NOMO-1 treated with dmso at 0.1 percent for 144 hours (cell line): ENCODE measurements at regions not wholly inside any gene's neighbourhood (a gene's known extent, or its start where the extent isn't known, plus 50 kb on each side); places are given as distances from the start of the nearest gene placed in this dataset.

Experiments used
- DNase-seq: peaks from one replicate; lab custom pipeline; 2025; ENCODE audit not compliant: unreplicated experiment; lab: John Stamatoyannopoulos, UW

DNA sequence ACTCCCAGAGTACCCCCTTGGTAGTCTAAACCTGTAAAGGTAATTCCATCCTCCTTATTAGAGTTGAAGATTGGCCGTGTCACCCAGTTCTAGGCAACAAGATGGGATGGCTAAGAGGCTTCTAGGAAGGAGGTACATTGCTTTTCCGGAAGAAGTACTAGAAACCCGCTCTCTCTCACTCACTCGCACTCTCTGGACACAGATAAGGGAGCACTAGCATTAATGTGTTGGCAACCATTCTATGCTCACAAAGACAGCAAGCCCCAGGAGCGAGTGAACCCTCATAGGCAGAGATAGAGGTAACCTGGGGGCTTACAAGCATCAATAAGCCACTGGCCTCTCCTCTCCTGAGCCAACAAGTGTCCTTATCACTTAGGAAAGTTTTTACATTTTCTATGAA is 503.2 kb upstream of the JARID2 start:
- no peak for DNase-seq

DNA sequence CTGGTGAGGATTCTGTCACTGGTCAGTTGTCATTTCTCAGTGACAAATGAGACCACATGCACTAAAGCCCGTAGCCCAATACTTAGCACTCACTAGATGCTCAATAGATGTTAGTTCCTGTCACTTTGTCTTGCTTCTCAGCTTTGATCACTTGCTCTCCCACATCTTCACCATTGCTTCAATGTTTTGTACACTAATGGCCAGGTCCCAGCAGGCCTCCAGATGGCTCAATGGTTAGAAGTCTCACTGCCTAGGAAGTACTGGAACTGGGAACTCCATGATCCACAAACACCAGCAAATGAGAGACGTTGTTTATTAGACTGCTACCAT is 502.8 kb upstream of the JARID2 start:
- DNase-seq = no peak

DNA sequence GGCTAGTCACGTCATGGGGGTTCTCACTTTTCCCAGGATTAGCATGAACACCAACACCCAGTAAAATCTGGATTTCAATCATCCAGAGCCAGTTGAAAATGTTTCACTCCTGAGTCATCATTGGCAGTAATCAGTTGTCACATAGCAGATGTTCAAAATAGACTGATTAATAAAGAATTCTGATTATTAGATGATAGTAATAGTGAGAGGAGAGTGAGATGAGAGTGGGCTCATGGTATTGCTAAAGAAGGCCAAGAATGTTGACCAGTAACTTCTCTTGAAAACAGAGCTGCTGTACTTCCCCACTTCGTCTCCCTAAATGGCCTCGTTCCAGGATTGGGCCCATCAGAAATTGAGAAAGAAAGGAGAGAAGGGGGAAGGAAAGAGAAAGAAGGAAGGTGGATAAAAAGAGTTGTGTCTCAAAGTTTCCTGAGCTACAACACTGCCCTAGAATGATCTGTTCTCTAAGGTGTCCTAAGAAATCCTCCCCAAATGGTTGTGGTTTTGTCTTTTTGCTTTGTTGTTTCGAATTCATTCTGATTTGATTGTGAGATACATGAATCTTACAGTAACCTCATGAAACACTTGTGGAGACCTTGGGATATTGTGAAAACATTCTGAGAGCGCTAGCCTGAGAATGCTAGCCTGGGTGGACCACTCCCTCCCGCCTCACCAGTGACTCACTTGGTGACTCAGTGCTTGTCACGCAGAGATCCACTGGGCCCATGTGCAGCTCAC is 502.2 kb upstream of the JARID2 start:
- peak; percentile 61 for DNase-seq

DNA sequence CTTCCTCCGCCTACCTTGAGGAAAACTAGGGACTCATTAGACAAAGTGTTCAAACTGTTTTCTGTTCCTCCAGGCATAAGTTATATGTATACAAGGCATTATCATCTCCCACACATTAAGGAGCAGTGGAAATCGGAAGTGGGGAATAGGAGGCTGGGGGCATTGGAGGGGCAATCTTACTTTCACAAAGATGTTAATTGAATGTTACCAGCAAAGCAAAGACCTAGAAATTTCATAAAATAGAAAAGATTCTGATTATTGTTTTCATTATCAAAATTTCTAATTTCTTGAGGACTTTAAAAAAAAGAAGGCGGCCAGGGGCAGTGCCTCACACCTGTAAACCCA is 501.7 kb upstream of the JARID2 start:
- no peak for DNase-seq

DNA sequence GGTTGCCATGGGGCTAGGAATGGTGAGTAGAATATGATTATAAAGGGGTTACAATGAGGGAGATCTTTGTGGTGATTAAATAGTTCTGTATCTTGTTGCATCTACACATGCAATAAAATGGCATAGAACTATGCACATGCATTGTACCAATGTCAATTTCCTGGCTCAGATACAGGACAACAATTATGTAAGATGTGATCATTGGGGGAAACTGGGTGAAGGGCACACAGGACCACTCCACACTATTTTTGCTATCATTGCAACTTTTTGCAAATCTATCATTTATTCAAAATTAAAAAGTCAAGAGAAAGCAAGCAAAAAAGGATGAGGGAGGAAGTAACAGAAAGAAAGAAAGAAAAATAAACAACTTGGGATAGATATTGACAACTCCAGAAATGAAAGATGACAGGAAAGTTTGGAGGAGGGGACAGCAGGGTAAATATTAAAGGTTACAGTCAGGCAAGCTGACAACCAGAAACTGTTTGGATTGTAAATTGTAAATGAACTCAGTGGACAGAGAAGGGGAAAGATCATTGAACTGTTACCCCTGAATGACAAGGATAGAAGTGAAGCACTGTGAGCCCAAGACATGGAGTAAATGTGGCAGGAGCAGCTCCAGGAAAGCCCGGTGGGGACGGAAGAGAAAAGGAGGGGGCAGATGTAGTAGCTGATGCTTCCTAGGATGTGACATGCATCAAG is 499.6 kb upstream of the JARID2 start:
- DNase-seq = no peak

DNA sequence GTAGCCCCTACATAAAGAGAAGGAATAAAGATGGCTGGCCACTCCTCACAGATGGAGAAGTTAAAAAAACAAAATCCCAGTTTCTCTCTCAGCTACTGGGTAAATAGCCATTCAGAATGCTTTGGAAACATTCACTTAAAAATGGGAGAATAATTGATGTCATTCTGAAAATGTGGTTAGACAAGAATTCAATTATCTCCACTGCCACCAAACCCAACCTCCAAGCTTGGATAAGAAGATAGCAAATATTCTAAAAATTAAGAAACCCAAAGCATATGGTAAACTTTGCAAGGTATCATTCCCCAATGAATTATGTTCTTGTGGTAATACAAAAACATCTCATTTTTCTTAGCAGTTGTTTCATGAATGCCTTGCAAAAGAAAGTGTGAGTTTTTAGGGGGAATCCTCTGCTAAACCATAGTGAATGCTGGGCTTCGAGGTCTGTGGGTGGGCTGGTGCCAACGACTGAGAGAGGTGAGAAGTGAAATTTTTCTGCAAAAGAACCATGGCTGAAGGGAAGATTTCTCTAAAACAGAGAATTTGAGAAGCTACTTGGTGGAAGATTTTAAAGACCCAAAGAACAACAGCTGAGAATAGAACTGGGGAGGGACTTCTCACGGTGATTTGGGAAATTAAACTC is 497.9 kb upstream of the JARID2 start:
- DNase-seq = no peak

DNA sequence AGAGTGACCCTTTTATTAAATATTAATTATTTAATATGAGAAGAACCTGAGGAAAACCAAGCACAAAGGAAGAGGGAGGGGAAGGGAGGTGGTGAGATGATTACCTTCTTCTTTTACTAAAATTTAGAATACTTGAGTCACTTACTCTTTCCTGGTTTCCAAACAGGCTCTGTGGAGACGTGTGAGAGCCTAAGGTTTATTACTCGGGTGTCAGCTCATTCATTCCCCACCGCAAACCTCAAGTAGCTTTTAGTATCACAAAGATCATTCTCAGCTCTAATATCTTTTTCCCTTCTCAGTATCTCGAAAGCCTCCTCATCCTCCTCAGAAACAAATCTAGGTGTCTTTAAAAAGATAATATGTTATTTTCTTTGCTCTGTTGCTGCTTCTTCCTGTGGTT is 497.2 kb upstream of the JARID2 start:
- peak; percentile 41 for DNase-seq

DNA sequence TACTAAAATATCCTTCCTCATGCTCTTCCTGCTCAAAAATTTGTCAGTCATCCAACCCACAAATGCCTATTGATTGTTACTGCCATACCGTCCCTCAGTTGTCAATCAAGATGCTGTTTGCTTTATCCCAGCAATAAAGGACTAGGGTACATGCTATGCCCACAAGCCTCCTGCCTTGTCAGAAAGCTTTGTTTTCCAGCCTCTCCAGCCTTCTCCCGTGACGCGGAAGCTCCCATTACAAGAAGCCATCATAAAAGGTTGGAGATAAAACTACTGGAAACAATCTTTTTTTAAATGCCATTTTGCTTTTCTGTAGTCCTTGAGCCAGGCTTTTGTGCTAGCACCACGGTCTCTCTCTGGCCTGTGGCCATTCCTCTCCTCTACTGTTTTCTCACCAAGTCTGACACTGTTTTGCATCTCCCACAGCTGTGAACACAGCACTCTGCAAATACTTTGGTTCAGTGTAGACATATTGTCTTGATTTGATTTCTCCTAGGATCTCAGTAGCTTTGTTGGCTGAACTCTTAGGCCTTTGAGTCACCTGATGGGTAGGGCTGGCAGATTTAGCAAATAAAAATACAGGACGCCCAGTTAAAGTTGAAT is 495.7 kb upstream of the JARID2 start:
- no peak for DNase-seq

DNA sequence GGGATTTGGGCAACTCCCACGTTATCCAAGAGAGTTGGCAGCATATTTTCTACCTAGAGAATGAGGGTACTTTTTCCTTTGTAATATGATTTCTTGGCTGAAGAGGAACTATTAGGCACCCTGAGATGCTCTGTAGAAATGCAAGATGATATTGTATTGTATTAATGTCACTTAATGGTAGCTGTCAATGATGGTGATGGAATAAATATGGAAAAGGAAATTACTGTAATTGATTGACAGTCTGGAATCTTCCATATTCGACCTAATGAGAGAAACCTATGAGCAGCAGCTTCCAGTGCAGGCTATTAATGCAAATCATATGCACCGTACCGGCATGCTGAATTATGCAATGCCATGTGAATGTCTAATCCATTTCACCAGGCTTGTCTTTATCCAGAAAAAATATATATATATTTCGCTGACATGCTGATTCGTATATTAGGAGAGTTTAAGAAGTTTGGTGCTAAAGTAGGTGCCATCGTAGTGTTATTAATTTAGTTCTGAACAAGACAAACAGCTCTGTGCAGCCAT is 494.2 kb upstream of the JARID2 start:
- no peak for DNase-seq

DNA sequence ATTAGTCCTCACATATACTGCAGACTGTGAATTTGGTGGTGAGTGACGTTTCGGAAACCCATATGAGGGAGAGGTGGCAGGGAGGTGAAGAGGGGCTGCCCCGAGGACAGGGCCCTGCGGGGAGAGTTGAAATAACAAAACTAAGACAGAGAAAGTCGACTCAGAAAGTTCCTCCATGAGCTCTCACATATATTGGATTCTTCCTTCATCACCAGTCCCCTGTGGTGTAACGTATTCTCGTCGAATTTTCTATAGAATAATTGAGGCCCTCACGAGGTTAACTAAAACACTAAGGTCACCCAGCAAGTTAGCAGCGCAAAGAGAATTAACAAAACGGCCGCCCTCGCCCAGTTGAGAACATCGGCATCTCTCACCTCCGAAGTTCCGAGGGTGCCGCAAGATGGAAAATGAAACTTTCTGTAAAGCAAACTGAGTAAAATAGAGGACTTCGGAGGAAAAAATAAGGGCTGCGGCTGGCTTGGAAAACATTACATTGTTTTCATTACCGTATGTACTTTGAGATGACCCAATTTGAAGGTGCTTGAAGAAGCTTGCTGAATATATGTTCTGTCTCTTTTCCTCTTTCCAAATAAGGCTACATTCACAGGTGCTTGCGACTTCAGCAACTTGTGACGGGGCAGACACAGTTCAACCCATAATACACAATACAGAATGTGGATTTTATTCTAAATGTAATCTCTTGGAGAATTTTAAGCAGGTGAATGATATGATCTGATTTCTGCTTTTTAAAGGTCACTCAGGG is 490.9 kb upstream of the JARID2 start:
- no peak for DNase-seq

DNA sequence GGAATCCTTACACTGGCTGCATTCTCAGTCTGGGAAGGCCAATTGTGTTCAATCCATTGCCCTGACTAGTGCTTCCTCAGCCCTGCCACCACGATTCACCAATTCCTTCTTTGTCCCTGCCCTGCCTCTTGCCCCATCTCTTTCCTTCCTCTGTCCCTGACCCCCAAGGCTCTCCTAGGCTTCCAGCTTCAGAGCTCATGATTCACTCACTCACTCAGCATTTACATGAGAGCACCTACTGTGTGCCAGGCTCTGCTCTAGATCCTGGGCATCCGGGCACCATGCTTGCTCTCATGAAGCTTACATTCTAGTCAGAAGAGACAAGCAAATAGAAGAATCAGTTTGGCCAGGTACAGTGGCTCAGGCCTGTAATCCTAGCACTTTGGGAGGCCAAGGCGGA is 489.5 kb upstream of the JARID2 start:
- DNase-seq = no peak

DNA sequence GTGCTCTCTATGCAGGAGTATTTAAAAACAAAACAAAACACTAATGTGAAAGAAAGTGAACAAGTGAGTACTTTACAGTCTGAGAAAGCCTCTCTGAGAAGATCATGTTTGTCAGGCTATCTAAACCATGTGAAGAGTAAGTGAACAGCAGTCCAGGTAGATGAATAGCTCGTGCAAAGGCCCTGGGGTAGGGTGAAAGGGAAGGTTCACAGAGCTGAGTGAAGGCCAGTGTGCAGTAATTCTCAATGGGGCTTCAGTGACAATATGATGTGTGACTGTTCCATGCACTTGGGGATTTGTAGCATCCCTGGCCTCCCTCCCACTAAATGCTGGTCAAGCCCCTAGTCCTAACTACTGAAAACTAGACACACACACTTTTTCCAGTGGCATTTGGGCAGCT is 488.9 kb upstream of the JARID2 start:
- no peak for DNase-seq

DNA sequence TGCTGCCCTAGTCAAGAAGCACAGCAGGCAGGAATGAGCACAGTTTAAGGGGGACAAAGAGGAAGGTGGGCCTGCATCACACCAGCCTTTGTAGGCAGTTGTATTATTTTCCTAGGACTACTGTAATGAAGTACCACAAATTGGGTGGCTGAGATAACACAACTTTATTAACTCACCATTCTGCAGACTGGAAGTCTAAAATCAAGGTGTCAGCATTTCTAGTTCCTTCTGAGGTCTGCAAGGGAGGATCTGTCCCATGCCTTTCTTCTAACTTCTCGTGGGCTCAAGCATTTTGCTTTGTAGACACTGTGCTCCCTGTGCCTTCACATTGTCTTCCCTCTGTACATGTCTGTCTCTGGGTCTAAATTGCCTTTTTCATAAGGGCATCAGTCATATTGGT is 488.5 kb upstream of the JARID2 start:
- no peak for DNase-seq

DNA sequence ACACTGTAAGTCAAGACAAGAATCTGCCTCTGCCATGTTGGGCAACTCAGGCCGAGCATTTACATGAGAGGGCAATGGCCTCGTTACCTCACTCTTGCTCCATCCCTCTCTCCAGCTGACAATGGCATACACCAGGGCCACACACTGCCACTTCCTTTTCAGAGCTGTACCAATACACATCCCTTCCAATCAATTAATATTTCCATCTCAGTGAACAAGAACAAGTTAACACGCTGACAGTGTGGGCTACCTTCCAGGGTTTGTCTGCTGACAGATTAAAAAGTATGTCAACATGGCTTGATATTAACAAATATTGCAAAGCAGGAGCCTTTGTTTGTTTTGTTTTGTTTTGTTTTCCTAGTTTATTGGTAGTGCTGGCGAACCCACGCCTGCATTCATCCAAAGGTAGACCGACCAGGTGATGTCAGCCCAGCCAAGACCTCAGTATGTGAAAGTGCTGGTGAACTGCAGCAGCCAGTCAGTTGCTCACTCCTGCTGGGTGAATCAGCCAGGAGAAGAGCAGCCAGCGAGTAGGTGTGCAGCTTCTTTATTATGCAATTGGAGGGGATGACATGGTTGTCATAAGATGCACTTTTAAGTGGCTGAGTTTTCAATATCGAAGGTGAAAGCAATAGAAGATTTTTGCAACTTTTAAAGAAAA is 487.3 kb upstream of the JARID2 start:
- peak; percentile 75 for DNase-seq

DNA sequence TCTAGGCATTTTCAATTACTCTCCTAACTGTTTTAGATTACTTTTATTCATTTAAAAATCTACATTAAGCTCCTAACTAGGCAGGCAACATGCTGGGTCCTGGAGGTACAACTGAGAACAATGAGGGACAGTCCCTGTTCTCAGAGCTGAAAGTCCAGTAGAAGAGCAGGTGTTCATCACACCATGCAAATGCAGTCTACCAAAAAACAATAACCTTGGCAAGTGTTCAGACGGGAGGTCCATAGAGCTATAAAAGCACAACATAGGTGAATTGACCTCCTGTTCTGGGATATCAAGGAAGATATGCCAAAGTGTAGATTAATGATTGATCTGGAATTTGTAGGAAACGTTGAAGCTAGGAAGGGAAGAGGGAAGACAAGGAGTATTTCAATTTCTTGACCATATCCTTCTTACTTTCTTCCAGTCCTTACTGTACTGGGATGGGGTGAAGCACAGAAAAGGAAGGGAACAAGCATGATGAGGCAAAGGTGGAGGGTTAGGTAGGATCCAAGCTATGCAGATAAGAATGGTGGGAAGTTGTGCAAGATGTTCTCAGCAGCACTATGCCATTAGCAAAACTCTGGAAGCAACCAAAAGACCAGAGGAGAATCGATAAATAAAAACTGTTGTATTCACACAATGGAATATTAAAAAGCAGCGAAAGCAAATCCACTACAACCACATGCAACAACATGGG is 485.7 kb upstream of the JARID2 start:
- DNase-seq = no peak

DNA sequence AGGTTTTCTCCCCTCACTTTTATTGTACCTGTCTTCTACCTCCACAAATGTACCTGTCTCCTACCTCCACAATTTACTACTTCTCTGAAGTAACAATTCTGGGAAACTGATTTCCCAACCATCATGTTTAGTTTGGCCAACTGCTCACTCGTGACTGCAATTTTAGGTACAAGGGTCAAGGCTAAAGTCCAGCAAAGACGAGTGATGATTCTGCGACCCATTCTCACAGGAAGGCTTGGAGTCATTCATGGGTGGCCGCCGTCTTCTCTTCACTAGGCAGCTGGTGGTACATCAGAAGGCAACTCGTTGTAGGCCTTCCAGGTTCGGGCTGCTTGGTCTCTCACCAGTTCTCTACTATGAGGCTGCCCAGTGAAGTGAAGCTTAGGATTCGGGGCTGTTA is 483.8 kb upstream of the JARID2 start:
- no peak for DNase-seq

DNA sequence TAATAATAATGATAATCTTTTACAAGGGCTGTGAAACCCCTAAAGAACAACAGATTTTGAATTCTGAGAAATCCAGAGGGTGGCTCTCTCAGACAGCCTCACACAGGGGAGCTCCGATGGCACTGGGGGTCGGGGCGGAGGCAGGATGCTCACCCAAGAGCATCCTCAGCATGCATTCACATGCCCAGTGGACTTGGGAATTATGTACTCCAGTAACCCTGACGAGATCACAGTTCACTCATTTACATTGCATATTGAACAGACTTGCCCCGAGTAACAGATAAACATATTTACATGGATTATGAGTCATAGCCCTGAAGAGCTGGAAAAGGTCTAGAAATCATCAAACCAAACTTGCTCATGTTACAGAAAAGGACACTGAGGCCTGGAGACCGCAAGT is 482.7 kb upstream of the JARID2 start:
- DNase-seq = no peak

DNA sequence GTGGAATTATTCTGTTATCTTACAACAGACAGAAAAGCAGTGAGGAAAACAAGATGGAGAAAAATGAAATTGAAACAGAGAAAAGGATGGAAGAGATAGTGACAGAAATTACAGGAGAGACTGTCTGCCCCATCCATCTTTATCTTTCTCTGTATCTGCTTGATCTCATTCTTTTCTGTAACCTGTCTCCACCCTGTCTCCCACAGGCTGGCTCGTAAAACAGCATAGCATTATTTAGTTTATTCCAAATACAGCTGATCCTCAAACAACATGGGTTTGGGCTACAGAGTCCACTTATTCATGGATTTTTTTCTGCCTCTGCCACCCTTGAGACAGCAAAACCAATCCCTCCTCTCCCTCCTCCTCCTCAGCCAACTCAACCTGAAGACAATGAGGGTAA is 482.3 kb upstream of the JARID2 start:
- no peak for DNase-seq

DNA sequence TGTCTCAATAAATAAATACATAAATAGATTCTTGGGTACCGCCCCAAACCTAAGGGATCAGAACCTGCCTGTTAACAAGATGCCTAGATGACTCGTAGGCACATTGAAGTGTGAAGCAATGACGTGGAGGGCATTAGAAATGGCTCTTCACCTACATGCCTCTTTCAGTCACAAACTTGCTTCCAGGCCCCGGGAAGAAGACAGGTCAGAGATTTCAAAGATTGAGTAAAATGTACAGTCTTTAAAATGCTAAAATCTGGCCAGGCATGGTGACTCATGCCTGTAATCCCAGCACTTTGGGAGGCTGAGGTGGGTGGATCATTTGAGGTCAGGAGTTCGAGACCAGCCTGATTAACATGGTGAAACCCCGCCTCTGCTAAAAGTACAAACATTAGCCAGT is 480.8 kb upstream of the JARID2 start:
- no peak for DNase-seq

DNA sequence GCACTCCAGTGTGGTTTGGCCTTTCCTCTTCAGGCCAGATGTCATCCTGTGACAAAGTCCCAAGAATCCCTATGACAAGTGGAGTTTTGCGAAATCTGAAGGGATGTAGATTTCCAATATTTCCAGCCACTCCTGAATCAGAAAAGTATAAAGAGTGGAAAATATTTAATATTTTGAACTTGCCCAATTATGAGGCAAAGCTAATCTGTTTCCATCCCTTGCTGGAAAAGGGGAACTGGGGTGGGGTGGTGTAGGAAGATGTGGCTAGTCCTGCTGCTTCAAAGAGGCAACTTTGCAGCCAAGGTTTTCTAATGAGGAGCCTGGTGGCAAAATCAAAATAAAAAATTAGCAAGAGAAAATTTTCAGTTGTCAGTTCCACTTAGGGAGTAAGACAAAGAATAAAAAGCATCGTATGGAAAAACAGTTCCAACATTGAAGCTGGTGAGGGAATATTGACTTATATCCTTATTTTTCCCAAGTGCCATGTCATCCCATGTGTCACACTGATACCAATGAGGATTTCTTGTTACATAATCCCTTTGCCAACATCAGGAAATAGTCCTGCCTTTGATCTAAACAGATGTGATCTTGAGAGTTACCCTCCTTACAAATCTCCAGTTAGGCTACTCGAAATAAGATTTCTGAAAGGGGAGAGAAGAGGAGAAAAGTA is 480.0 kb upstream of the JARID2 start:
- DNase-seq = peak; percentile 25
